GM18505 (cell line): ENCODE measurements at regions not wholly inside any gene's neighbourhood (a gene's known extent, or its start where the extent isn't known, plus 50 kb on each side); places are given as distances from the start of the nearest gene placed in this dataset.

Source experiments
- ATAC-seq: cut with Tn5 transposase; IDR thresholded peaks from one replicate; pipeline ENCODE4 v1.9.1; 2021; ENCODE audit not compliant: unreplicated experiment
- POLR2A ChIP-seq: IDR thresholded peaks from 4 replicates; pipeline ENCODE4 v1.6.1; 2011; ENCODE audit warnings: borderline replicate concordance; ENCODE audit not compliant: insufficient read depth, insufficient read length; ENCODE audit errors: extremely low read depth

- no peak for ATAC-seq
- TF ChIP-seq POLR2A: no peak
These were observed 181.7 kb upstream of the ZNF717 start for GRCh38 chr3:75967071-75967470.

DNA sequence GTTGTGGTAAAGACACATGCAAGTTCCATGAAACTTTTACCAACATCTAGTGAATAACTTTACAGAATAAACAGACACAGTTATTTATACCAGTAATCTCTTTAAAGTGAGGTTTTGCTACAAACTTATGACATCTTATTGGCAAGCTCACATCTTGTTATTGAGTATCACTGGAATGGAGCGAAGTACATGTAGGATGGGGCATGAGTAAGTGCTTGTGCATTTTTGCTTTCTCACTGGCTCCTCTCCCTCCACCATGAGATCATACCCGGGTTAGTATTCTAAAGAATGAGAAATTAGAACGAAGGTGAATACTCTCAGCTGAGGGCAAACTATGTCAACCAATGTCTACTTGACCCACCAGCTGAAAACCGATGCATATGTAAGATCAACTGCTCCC is 193.3 kb upstream of the ZNF717 start:
- no peak for ATAC-seq
- TF ChIP-seq POLR2A: no peak

DNA sequence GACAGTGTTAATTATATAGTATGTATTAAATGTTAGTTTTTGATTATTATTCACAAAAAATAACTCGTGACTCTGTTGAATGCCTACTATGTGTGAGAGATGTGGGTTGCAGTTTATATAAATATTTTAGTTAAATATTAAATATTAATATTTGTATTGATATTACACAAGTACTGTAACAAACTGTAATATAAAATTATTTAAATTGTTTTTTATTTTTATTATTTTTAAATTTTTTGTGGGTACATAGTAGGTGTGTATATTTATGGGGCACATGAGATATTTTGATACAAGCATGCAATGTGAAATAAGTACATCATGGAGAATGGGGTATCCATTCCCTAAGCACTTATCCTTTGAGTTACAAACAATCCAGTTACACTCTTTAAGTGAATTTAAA is 196.1 kb upstream of the ZNF717 start:
- no peak for TF ChIP-seq POLR2A
- no peak for ATAC-seq

GRCh38 chr3:75982151-75982550 is 196.8 kb upstream of the ZNF717 start:
- no peak for ATAC-seq
- no peak for TF ChIP-seq POLR2A

- no peak for TF ChIP-seq POLR2A
- no peak for ATAC-seq
These were observed 197.8 kb upstream of the ZNF717 start for GRCh38 chr3:75983111-75983510.

- no peak for TF ChIP-seq POLR2A
- no peak for ATAC-seq
These were observed 198.4 kb upstream of the ZNF717 start for GRCh38 chr3:75983609-75984290.

DNA sequence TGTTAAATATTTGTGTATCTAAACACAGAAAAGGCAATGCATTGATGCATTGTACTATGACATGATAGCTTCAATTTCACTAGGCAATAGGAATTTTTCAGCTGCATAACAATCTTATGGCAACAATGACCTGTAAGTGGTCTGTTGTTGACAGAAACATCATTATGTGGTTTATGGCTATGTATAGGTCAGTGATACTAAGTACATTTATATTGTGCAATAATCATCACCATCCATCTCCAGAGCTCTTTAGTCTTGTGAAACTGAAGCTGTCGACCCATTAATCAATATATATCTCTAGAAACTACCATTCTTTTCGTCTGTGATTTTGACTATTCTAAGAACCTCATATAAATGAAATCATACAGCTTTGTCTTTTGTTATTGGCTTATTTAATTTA is 200.1 kb upstream of the ZNF717 start:
- no peak for ATAC-seq
- TF ChIP-seq POLR2A: no peak

GRCh38 chr3:76010252-76010651 is 224.9 kb upstream of the ZNF717 start:
- no peak for TF ChIP-seq POLR2A
- ATAC-seq: no peak

DNA sequence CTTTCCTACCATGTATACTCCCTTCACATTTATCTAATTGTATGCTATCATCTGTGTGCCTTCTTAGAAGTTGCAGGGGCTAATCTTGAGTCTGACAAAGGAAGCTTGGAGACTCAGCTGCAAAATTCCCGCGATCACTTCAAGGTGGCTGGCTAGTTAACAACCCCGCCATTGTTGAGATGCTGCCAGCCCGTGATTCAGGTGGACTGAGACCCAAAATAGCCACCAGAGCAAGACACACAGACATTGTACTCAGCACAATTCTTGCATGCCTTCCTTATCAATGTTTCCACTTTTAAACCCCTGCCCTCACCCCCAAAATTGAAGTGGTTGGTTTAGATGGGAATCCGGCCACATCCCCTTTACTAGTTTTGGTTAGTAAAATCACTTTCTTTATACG is 225.8 kb upstream of the ZNF717 start:
- TF ChIP-seq POLR2A: no peak
- no peak for ATAC-seq

GRCh38 chr3:76015496-76015895 is 230.1 kb upstream of the ZNF717 start:
- no peak for TF ChIP-seq POLR2A
- ATAC-seq: no peak

- TF ChIP-seq POLR2A: no peak
- ATAC-seq: no peak
These were observed 230.8 kb upstream of the ZNF717 start for GRCh38 chr3:76016111-76016510.

DNA sequence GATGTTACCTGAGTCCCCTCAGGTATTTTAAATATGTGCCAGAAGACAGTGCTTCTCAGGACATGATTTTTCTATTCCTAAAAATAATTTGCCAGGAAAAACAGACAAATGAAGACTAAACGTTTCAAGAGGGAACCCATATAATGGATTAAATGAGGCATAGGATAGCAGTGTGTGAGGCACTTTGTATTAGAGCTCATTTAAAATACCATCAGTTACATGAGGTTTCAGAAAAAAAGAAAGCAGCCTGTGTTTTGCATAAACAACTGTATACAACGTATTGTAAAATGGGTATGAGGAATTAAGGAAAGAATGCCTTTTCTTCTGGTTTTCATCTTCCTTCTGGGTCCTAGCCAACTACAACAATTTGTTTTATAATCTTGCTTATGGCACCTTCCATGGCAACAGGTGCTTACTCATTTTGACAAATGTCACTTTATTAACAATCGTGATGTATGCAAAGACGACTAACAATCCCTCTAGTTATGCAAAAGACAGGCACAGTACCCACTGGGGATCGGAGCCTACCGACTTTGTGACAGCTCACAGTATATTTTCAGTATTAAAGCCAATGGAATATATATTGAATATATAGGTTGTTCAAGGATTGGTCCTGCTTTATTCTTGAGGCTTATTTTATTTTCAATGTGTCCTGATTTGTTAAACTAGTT is 231.6 kb upstream of the ZNF717 start:
- no peak for ATAC-seq
- no peak for TF ChIP-seq POLR2A

- TF ChIP-seq POLR2A: no peak
- ATAC-seq: no peak
These were observed 236.0 kb upstream of the ZNF717 start for GRCh38 chr3:76021376-76021775.

DNA sequence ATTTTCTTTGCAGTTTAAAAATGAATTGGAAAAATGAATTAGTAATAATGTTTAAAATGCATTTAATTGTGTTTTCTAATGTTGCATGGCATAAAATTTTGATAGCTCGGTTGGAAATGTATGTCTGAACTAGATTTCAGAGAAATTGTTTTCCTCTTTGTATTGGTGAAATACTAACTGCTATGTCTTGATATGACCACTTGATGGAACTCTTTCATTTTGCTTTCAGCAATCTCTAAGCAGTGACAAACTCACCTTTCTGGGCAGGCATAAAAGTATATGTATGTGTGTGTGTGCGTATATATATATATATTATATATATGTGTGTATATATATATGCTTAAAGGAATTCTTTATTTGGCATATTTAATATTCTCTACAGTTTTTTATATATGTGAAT is 239.3 kb upstream of the ZNF717 start:
- no peak for TF ChIP-seq POLR2A
- ATAC-seq: no peak
